Keratinocyte (primary cell): ENCODE measurements at regions not wholly inside any gene's neighbourhood (a gene's known extent, or its start where the extent isn't known, plus 50 kb on each side); places are given as distances from the start of the nearest gene placed in this dataset.

ENCODE experiments used
- EZH2 ChIP-seq: IDR thresholded peaks from one replicate; pipeline ENCODE4 v1.6.1; 2012; ENCODE audit warnings: inconsistent platforms, mild to moderate bottlenecking, low read length, moderate library complexity
- TF ChIP-seq, protein P1 (sequence below), 3 experiments: IDR thresholded peaks in 1 of 3; conservative IDR thresholded peaks in 1 of 3; optimal IDR thresholded peaks in 1 of 3; 2 replicates in 2 of 3; 3 replicates in 1 of 3; pipeline versions ENCODE3 to v1.5.1; 2011; ENCODE audit warnings: low read length in 3 of 3, mild to moderate bottlenecking in 3 of 3, moderate library complexity in 2 of 3, control low read depth in 1 of 3, inconsistent platforms in 1 of 3; ENCODE audit not compliant: insufficient read depth in 2 of 3; ENCODE audit errors: extremely low read depth in 1 of 3

DNA sequence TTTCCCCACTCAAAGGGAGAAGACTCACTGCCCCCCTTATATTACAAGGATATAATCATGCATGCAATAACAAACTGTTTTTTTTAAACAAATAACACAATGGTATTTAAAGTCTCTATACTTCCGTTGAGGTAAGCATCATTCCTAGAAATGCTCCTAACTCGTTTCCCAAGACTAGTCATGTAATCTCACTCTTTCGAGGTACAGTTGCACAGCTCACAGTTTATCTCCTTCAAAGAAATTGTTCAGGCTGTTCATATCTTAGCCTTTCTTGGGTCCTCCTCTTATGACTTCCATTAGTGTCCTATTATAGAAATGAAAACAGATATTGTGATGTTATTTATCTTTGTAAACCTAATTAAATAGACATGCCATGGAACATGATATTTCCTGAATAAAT is 705.0 kb downstream of the KCNT2 start:
- TF ChIP-seq, protein P1, sequence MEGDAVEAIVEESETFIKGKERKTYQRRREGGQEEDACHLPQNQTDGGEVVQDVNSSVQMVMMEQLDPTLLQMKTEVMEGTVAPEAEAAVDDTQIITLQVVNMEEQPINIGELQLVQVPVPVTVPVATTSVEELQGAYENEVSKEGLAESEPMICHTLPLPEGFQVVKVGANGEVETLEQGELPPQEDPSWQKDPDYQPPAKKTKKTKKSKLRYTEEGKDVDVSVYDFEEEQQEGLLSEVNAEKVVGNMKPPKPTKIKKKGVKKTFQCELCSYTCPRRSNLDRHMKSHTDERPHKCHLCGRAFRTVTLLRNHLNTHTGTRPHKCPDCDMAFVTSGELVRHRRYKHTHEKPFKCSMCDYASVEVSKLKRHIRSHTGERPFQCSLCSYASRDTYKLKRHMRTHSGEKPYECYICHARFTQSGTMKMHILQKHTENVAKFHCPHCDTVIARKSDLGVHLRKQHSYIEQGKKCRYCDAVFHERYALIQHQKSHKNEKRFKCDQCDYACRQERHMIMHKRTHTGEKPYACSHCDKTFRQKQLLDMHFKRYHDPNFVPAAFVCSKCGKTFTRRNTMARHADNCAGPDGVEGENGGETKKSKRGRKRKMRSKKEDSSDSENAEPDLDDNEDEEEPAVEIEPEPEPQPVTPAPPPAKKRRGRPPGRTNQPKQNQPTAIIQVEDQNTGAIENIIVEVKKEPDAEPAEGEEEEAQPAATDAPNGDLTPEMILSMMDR (optimal IDR thresholded peaks at IDR 0.05 in 1 of 3, IDR thresholded peaks at IDR 0.05 in 1 of 3, conservative IDR thresholded peaks at IDR 0.05 in 1 of 3; ENCODE audit: extremely low read depth in 1 of 3, insufficient read depth in 2 of 3, low read length in 3 of 3): no peak
- no peak for TF ChIP-seq EZH2
